22Rv1 (cell line): ENCODE measurements at regions not wholly inside any gene's neighbourhood (a gene's known extent, or its start where the extent isn't known, plus 50 kb on each side); places are given as distances from the start of the nearest gene placed in this dataset.
A peak's percentile ranks its signal among the peaks of the same experiment; 100 is the strongest.

Experiments
- H3K27ac ChIP-seq: fragments of 450-650 bp; 2 replicates; pipeline ENCODE4 v1.5.1; 2017
- ZFX ChIP-seq: fragments of 450-650 bp; IDR thresholded peaks from 2 replicates; pipeline ENCODE4 v1.6.1; 2017; ENCODE audit warnings: antibody characterized with exemption, borderline replicate concordance
- TF ChIP-seq, protein P1 (sequence below): fragments of 450-650 bp; IDR thresholded peaks from 2 replicates; pipeline ENCODE4 v1.5.1; 2017; ENCODE audit warnings: mild to moderate bottlenecking

GRCh38 chr5:85293145-85293785 is 908.6 kb upstream of the EDIL3 start:
- H3K27ac ChIP-seq, result no peak overlapping the region
- no peak for TF ChIP-seq ZFX
- TF ChIP-seq, protein P1, sequence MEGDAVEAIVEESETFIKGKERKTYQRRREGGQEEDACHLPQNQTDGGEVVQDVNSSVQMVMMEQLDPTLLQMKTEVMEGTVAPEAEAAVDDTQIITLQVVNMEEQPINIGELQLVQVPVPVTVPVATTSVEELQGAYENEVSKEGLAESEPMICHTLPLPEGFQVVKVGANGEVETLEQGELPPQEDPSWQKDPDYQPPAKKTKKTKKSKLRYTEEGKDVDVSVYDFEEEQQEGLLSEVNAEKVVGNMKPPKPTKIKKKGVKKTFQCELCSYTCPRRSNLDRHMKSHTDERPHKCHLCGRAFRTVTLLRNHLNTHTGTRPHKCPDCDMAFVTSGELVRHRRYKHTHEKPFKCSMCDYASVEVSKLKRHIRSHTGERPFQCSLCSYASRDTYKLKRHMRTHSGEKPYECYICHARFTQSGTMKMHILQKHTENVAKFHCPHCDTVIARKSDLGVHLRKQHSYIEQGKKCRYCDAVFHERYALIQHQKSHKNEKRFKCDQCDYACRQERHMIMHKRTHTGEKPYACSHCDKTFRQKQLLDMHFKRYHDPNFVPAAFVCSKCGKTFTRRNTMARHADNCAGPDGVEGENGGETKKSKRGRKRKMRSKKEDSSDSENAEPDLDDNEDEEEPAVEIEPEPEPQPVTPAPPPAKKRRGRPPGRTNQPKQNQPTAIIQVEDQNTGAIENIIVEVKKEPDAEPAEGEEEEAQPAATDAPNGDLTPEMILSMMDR, result no peak

- H3K27ac ChIP-seq, result no peak overlapping the region
- TF ChIP-seq ZFX, result no peak
- TF ChIP-seq, protein P1, result no peak
Measured at GRCh38 chr5:85304524-85304923, 919.8 kb upstream of the EDIL3 start.

DNA sequence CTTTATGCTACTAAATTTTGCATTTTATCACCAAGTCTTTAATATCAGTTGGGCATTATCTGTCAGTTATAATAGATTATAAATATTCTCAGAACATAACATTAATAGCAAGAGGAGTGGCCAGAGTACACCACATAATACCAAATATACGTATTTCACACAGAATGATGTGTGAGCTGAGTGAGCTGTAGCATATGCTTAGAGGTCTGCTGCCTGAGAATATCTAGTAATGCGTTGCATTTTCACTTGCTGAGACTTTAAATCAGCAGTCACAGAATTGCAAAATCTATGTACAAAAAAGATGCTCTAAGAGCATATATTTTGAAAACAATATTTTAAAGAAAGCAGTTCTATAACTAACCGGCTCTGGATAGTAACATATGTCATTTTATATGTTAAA is 921.1 kb upstream of the EDIL3 start:
- H3K27ac ChIP-seq, result no peak overlapping the region
- TF ChIP-seq, protein P1, result no peak
- TF ChIP-seq ZFX, result no peak

DNA sequence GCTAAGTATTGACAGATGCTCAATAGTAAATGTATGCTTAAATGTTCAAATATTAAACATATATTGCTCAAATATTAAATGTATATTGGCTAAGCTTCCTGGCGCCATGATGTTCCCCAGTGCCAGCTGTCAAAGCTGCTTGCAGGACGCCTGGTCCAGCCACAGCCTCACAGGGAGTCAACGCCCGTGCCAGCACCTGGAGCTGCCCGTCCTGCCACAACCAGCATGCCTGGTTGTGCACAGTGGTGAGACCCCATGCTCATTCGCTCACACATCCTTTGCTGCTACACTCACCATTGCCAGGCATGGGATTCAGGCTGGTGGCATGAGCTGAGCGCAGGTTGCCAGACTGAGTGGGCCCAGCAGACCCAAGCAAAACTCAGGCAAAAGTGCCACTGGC is 926.9 kb upstream of the EDIL3 start:
- no peak overlapping the region for H3K27ac ChIP-seq
- TF ChIP-seq, protein P1, result no peak
- TF ChIP-seq ZFX, result no peak

DNA sequence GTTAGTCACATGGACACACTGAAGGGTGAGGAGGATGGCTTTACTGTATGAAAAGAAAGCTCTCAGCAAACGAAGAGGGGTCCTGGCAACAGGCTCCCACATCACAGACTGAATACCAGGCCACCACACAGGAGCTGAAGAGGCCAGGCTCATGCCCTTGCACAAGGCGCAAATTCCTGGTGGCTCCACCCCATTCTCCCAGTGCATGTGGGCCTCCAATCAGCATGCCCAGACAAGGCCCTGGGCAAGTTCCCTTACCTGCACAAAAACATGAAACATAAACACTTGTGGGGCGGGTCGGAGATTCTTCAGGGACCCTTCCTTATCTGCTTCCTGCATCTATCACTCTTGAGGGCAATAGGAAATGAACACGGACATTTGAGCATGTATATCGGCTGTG is 935.8 kb upstream of the EDIL3 start:
- TF ChIP-seq, protein P1, result no peak
- H3K27ac ChIP-seq, result no peak overlapping the region

- H3K27ac ChIP-seq, result no peak overlapping the region
- TF ChIP-seq ZFX, result no peak
- TF ChIP-seq, protein P1, result no peak
Measured at GRCh38 chr5:85333276-85333675, 948.6 kb upstream of the EDIL3 start.

DNA sequence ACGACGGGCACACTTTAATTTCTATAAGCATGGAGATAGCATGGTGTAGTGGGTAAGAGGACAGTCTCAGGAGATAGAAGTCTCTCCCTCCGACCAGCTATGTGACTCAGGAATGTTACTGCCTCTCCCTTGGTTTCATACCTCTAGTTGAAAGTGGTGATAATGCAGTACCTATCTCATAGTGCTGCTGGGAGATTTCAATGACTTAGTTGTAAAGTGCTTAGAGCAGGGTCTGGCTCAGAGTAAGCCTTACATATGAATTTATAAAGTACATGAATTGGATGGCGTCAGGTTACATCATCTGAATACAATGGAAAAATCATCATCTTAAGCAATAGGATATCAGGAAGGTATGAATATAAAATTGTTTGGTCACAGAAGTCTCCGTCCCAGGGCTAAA is 952.8 kb upstream of the EDIL3 start:
- no peak for TF ChIP-seq ZFX
- TF ChIP-seq, protein P1, result no peak
- H3K27ac ChIP-seq, result peak overlapping the region; percentile 37
